ENCODE measurements at regions not wholly inside any gene's neighbourhood (a gene's known extent, or its start where the extent isn't known, plus 50 kb on each side); places are given as distances from the start of the nearest gene placed in this dataset.
A peak's percentile ranks its signal among the peaks of the same experiment; 100 is the strongest.
"Not testable (repeated sequence)": the region's sequence is repeated elsewhere in the genome, so short reads cannot be mapped to it uniquely, and the experiment has no call there.

- no peak for DNase-seq
Observed at GRCh38 chr13:34733721-34734120, 208.3 kb upstream of the NBEA start.

- no peak for DNase-seq
Observed at GRCh38 chr13:34734932-34735331, 207.1 kb upstream of the NBEA start.

- no peak for DNase-seq
Observed at GRCh38 chr13:34738254-34738992, 203.6 kb upstream of the NBEA start.

GRCh38 chr13:34747056-34747455, 195.0 kb upstream of the NBEA start:
- DNase-seq, result not testable (repeated sequence)

- DNase-seq, result no peak
Observed at GRCh38 chr13:34747507-34747906, 194.6 kb upstream of the NBEA start.

- DNase-seq, result no peak
Observed at GRCh38 chr13:34748073-34748472, 194.0 kb upstream of the NBEA start.

- no peak for DNase-seq
Observed at GRCh38 chr13:34748596-34748995, 193.5 kb upstream of the NBEA start.

GRCh38 chr13:34749046-34749445, 193.0 kb upstream of the NBEA start:
- DNase-seq, result no peak

GRCh38 chr13:34750078-34750931, 191.8 kb upstream of the NBEA start:
- peak; percentile 30 for DNase-seq

- DNase-seq, result no peak
Observed at GRCh38 chr13:34751044-34751443, 191.0 kb upstream of the NBEA start.

- DNase-seq, result no peak
Observed at GRCh38 chr13:34751492-34751891, 190.6 kb upstream of the NBEA start.

- DNase-seq, result no peak
Observed at GRCh38 chr13:34752283-34752960, 189.6 kb upstream of the NBEA start.

GRCh38 chr13:34756136-34756535, 185.9 kb upstream of the NBEA start:
- no peak for DNase-seq

- DNase-seq, result no peak
Observed at GRCh38 chr13:34756572-34756971, 185.5 kb upstream of the NBEA start.

- no peak for DNase-seq
Observed at GRCh38 chr13:34757441-34757840, 184.6 kb upstream of the NBEA start.

- no peak for DNase-seq
Observed at GRCh38 chr13:34758628-34759027, 183.4 kb upstream of the NBEA start.

GRCh38 chr13:34762312-34762711, 179.8 kb upstream of the NBEA start:
- no peak for DNase-seq

- DNase-seq, result no peak
Observed at GRCh38 chr13:34764246-34764645, 177.8 kb upstream of the NBEA start.

GRCh38 chr13:34765446-34766180, 176.5 kb upstream of the NBEA start:
- DNase-seq, result no peak

GRCh38 chr13:34767778-34768177, 174.3 kb upstream of the NBEA start:
- DNase-seq, result no peak

GRCh38 chr13:34772206-34772605, 169.9 kb upstream of the NBEA start:
- no peak for DNase-seq

GRCh38 chr13:34772881-34773280, 169.2 kb upstream of the NBEA start:
- DNase-seq, result no peak

- no peak for DNase-seq
Observed at GRCh38 chr13:34776390-34776981, 165.6 kb upstream of the NBEA start.
